OCI-LY3 (cell line): ENCODE measurements at regions not wholly inside any gene's neighbourhood (a gene's known extent, or its start where the extent isn't known, plus 50 kb on each side); places are given as distances from the start of the nearest gene placed in this dataset.

ENCODE experiments used
- H2AFZ ChIP-seq: fragments of 200-600, 300-600 bp; shearing (Covaris generic); 2 replicates; pipeline ENCODE4 v1.6.0; 2014; ENCODE audit warnings: antibody characterized with exemption, low read depth, low read length
- H3K27ac ChIP-seq: fragments of 200-600, 300-600 bp; sonication (generic); 2 replicates; pipeline ENCODE4 v1.5.1; 2014; ENCODE audit warnings: mild to moderate bottlenecking, low read length, moderate library complexity, mixed read lengths
- H3K27me3 ChIP-seq: fragments of 200-600, 300-600 bp; sonication (generic); 2 replicates; pipeline ENCODE4 v1.6.1; 2014; ENCODE audit warnings: low read depth, low read length, mixed read lengths
- H3K36me3 ChIP-seq: fragments of 200-600, 300-600 bp; sonication (generic); replicated peaks from 2 replicates; pipeline ENCODE3; 2014; ENCODE audit warnings: low read depth, low read length, mixed read lengths
- H3K4me1 ChIP-seq: fragments of 300-600, 200-600 bp; sonication (generic); 2 replicates; pipeline ENCODE4 v1.6.1; 2014; ENCODE audit warnings: low read length, mixed read lengths
- H3K4me2 ChIP-seq: fragments of 200-600, 300-600 bp; sonication (generic); 2 replicates; pipeline ENCODE4 v1.6.1; 2014; ENCODE audit warnings: low read length, mixed read lengths
- H3K4me3 ChIP-seq: fragments of 300-600, 200-600 bp; sonication (generic); 2 replicates; pipeline ENCODE4 v1.5.1; 2014; ENCODE audit warnings: antibody characterized with exemption, mild to moderate bottlenecking, low read length, moderate library complexity
- H3K79me2 ChIP-seq: fragments of 300-600, 200-600 bp; shearing (Covaris generic); 2 replicates; pipeline ENCODE4 v1.6.1; 2014; ENCODE audit warnings: mild to moderate bottlenecking, low read length, mixed read lengths
- H3K9ac ChIP-seq: fragments of 300-600, 200-600 bp; shearing (Covaris generic); 2 replicates; pipeline ENCODE4 v1.6.0; 2014; ENCODE audit warnings: mild to moderate bottlenecking, low read length, moderate library complexity
- H3K9me3 ChIP-seq: fragments of 200-600, 300-600 bp; shearing (Covaris generic); 2 replicates; pipeline ENCODE4 v1.6.1; 2014; ENCODE audit warnings: low read length, mixed read lengths; ENCODE audit not compliant: insufficient read depth
- H4K20me1 ChIP-seq: fragments of 200-600, 300-600 bp; sonication (generic); 2 replicates; pipeline ENCODE4 v1.6.1; 2016; ENCODE audit warnings: low read length, mixed read lengths; ENCODE audit not compliant: insufficient read depth
- EZH2phosphoT487 ChIP-seq: fragments of 200-600 bp; shearing (Covaris generic); IDR thresholded peaks from 2 replicates; pipeline ENCODE4 v1.6.1; 2018; ENCODE audit warnings: antibody characterized with exemption, mixed run types, low read depth
- TF ChIP-seq, protein P1 (sequence below): fragments of 200-600, 300-600 bp; sonication (generic); IDR thresholded peaks from 2 replicates; pipeline ENCODE4 v1.5.1; 2014; ENCODE audit warnings: antibody characterized with exemption, low read length, low read depth

- no peak overlapping the region for H3K4me3 ChIP-seq
- H2AFZ ChIP-seq, result no peak overlapping the region
- no peaks in the 10 kb centered on the region for H3K9me3 ChIP-seq
- no peaks in the 10 kb centered on the region for H4K20me1 ChIP-seq
- H3K9ac ChIP-seq, result no peak overlapping the region
- no peak overlapping the region for H3K27ac ChIP-seq
- 0 out of 2 replicates have a peak overlapping the region, but pooled peaks have one; percentile 11 for H3K4me2 ChIP-seq
- TF ChIP-seq, protein P1, sequence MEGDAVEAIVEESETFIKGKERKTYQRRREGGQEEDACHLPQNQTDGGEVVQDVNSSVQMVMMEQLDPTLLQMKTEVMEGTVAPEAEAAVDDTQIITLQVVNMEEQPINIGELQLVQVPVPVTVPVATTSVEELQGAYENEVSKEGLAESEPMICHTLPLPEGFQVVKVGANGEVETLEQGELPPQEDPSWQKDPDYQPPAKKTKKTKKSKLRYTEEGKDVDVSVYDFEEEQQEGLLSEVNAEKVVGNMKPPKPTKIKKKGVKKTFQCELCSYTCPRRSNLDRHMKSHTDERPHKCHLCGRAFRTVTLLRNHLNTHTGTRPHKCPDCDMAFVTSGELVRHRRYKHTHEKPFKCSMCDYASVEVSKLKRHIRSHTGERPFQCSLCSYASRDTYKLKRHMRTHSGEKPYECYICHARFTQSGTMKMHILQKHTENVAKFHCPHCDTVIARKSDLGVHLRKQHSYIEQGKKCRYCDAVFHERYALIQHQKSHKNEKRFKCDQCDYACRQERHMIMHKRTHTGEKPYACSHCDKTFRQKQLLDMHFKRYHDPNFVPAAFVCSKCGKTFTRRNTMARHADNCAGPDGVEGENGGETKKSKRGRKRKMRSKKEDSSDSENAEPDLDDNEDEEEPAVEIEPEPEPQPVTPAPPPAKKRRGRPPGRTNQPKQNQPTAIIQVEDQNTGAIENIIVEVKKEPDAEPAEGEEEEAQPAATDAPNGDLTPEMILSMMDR, result no peak
- TF ChIP-seq EZH2phosphoT487, result no peak
- H3K27me3 ChIP-seq, result peaks cover 8% of the 10 kb centered on the region
- H3K36me3 ChIP-seq, result no peaks in the 10 kb centered on the region
- no peaks in the 10 kb centered on the region for H3K79me2 ChIP-seq
- peaks cover 37% of the 10 kb centered on the region for H3K4me1 ChIP-seq
These were observed 198.2 kb downstream of the RNF144A start for GRCh38 chr2:7115364-7115763.

DNA sequence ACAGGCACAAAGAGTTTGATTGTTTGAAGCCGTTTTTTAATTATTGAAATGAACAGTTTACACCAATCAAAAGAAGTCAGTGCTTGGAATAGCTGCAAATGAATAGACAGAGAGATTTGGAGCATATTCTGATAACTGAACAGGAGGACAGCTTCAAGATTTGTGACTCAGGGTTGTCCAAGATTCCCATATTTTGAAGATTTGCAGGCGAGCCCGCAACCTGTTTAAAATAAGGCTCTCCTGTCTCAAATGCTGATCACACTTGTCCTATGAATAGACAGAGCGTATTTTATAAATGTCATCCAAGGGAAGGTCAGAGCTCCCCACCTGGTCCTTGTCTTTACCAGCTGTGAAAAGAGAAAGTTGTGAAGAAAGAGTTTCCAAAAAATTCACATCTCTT lies 198.7 kb downstream of the RNF144A start:
- no peak overlapping the region for H3K9ac ChIP-seq
- peaks cover 36% of the 10 kb centered on the region for H3K4me1 ChIP-seq
- no peaks in the 10 kb centered on the region for H3K9me3 ChIP-seq
- H3K79me2 ChIP-seq, result no peaks in the 10 kb centered on the region
- TF ChIP-seq, protein P1, result no peak
- no peak overlapping the region for H3K4me3 ChIP-seq
- H3K27me3 ChIP-seq, result peaks cover 8% of the 10 kb centered on the region
- no peaks in the 10 kb centered on the region for H4K20me1 ChIP-seq
- H3K4me2 ChIP-seq, result 0 out of 2 replicates have a peak overlapping the region, but pooled peaks have one; percentile 11
- no peaks in the 10 kb centered on the region for H3K36me3 ChIP-seq
- no peak overlapping the region for H2AFZ ChIP-seq
- no peak overlapping the region for H3K27ac ChIP-seq

DNA sequence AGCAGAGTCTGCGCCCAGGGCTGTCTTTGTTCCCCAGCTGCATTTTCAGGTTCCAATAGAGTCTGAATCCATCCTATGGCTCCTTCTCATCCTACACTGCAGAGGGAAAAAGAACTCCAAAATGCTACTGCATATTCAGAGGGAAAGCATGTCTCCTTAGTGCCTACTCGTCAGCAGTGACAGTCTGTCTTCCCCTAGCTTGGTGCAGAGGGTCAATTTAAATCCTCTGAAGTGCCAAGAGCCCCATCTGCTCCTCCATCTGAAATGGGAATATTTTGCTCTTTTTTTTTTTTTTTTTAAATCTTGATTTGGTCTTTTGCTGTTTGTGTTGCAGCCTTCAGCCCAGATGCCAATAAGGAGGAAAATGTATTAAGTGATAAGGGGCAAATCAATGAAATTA lies 199.3 kb downstream of the RNF144A start:
- no peak overlapping the region for H3K4me3 ChIP-seq
- H3K4me1 ChIP-seq, result peaks cover 31% of the 10 kb centered on the region
- no peak overlapping the region for H2AFZ ChIP-seq
- H3K9me3 ChIP-seq, result no peaks in the 10 kb centered on the region
- no peaks in the 10 kb centered on the region for H4K20me1 ChIP-seq
- peaks cover 8% of the 10 kb centered on the region for H3K27me3 ChIP-seq
- no peaks in the 10 kb centered on the region for H3K36me3 ChIP-seq
- no peak for TF ChIP-seq EZH2phosphoT487
- TF ChIP-seq, protein P1, result no peak
- H3K79me2 ChIP-seq, result no peaks in the 10 kb centered on the region
- H3K4me2 ChIP-seq, result no peak overlapping the region
- H3K27ac ChIP-seq, result no peak overlapping the region
- H3K9ac ChIP-seq, result no peak overlapping the region

DNA sequence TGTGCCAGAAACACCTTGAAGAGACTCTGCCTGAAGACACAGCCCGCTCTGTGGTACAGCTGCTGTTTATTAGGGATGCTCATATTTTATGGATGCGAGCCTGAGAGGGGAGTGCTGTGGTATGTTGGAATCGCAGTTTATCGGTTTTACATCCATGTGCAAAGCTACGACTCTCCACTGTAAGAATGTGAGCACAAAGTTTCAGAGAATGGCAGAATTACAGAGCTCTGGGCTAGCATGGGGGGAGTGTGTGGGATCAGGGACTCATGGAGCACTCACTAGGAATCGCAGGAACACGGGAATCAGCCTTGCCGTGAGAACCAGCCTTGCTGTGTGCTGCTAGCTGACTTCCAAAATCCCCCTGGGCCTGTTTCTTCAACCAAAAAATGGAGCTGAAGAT lies 199.9 kb downstream of the RNF144A start:
- Histone ChIP-seq H3K27ac (no peak overlapping the region), H3K27me3 (peaks cover 8% of the 10 kb centered on the region), H3K4me1 (peaks cover 28% of the 10 kb centered on the region), H4K20me1 (no peaks in the 10 kb centered on the region), H3K36me3 (no peaks in the 10 kb centered on the region), H3K9me3 (no peaks in the 10 kb centered on the region), H3K4me3 (no peak overlapping the region), H3K79me2 (no peaks in the 10 kb centered on the region), H3K4me2 (no peak overlapping the region), H3K9ac (no peak overlapping the region), H2AFZ (no peak overlapping the region)
- TF ChIP-seq, protein P1, result no peak
- no peak for TF ChIP-seq EZH2phosphoT487
